Keratinocyte (primary cell): ENCODE measurements at regions not wholly inside any gene's neighbourhood (a gene's known extent, or its start where the extent isn't known, plus 50 kb on each side); places are given as distances from the start of the nearest gene placed in this dataset.

Experiments
- DNase-seq: peaks from one replicate; pipeline ENCODE4 v3.0.0-alpha.2; 2011; ENCODE audit warnings: low read depth, missing footprints, low spot score
- FAIRE-seq: peaks from 2 replicates; lab custom pipeline; 2011; peaks lifted over from hg19 to GRCh38; lab: Jason Lieb, UNC
- H2AFZ ChIP-seq: 2 replicates; pipeline ENCODE4 v1.6.0; 2012; ENCODE audit warnings: low read length, control low read depth, inconsistent platforms; ENCODE audit not compliant: control insufficient read depth
- H3K27ac ChIP-seq: 2 replicates; pipeline ENCODE4 v1.5.1; 2011; ENCODE audit warnings: low read length; ENCODE audit not compliant: control insufficient read depth, insufficient read depth
- H3K27me3 ChIP-seq: 3 replicates; pipeline ENCODE4 v1.6.0; 2011; ENCODE audit warnings: low read length; ENCODE audit not compliant: control insufficient read depth, insufficient read depth; ENCODE audit errors: extremely low read depth
- H3K36me3 ChIP-seq, 2 experiments: 2 replicates in 1 of 2; 3 replicates in 1 of 2; pipeline ENCODE4 v1.5.1; 2011; ENCODE audit warnings: low read length in 2 of 2, mild to moderate bottlenecking in 1 of 2; ENCODE audit not compliant: control insufficient read depth in 2 of 2, insufficient read depth in 2 of 2; ENCODE audit errors: extremely low read depth in 1 of 2
- H3K4me1 ChIP-seq: 3 replicates; pipeline ENCODE4 v1.5.1; 2011; ENCODE audit warnings: low read length; ENCODE audit not compliant: control insufficient read depth, insufficient read depth; ENCODE audit errors: extremely low read depth
- H3K4me2 ChIP-seq: 3 replicates; pipeline ENCODE4 v1.6.0; 2011; ENCODE audit warnings: low read depth, low read length; ENCODE audit not compliant: control insufficient read depth, insufficient read depth; ENCODE audit errors: extremely low read depth
- H3K4me3 ChIP-seq, 3 experiments: fragments of 200-600 bp in 1 of 3; sonication (generic) in 1 of 3; 2 replicates in 2 of 3; 3 replicates in 1 of 3; pipeline ENCODE4 v1.5.1; 2011 to 2016; ENCODE audit warnings: low read length in 3 of 3, mild to moderate bottlenecking in 3 of 3, control low read depth in 2 of 3, inconsistent platforms in 1 of 3, low read depth in 1 of 3, mixed read lengths in 1 of 3, mixed run types in 1 of 3, moderate library complexity in 1 of 3; ENCODE audit not compliant: control insufficient read depth in 2 of 3, insufficient read depth in 2 of 3; ENCODE audit errors: extremely low read depth in 1 of 3
- H3K79me2 ChIP-seq: 2 replicates; pipeline ENCODE4 v1.6.0; 2012; ENCODE audit warnings: low read length; ENCODE audit not compliant: control insufficient read depth, insufficient read depth
- H3K9ac ChIP-seq: 3 replicates; pipeline ENCODE4 v1.6.0; 2011; ENCODE audit warnings: low read length; ENCODE audit not compliant: control insufficient read depth, insufficient read depth; ENCODE audit errors: extremely low read depth
- H3K9me1 ChIP-seq: 3 replicates; pipeline ENCODE4 v1.6.0; 2011; ENCODE audit warnings: low read length; ENCODE audit not compliant: control insufficient read depth, insufficient read depth; ENCODE audit errors: extremely low read depth
- H3K9me3 ChIP-seq: 2 replicates; pipeline ENCODE4 v1.5.1; 2012; ENCODE audit warnings: low read depth, low read length; ENCODE audit not compliant: control insufficient read depth
- H4K20me1 ChIP-seq: 3 replicates; pipeline ENCODE4 v1.6.0; 2011; ENCODE audit warnings: low read length; ENCODE audit not compliant: control insufficient read depth, insufficient read depth; ENCODE audit errors: extremely low read depth
- CTCF ChIP-seq, 3 experiments: IDR thresholded peaks in 1 of 3; conservative IDR thresholded peaks in 1 of 3; optimal IDR thresholded peaks in 1 of 3; 2 replicates in 2 of 3; 3 replicates in 1 of 3; pipeline versions ENCODE3 to v1.5.1; 2011; ENCODE audit warnings: low read length in 3 of 3, mild to moderate bottlenecking in 3 of 3, moderate library complexity in 2 of 3, control low read depth in 1 of 3, inconsistent platforms in 1 of 3; ENCODE audit not compliant: insufficient read depth in 2 of 3; ENCODE audit errors: extremely low read depth in 1 of 3
- EZH2 ChIP-seq: IDR thresholded peaks from one replicate; pipeline ENCODE4 v1.6.1; 2012; ENCODE audit warnings: inconsistent platforms, mild to moderate bottlenecking, low read length, moderate library complexity
- dilution Hi-C: fragments of 300-500 bp; cut with MboI; formaldehyde crosslinking; loops from one replicate; pipeline ENCODE4 v1.7.0; 2020; ENCODE audit warnings: low sequenced_read_pairs; ENCODE audit not compliant: extremely low pct_ligation_motif_present

- no peak overlapping the region for H3K4me3 ChIP-seq
- no peaks in the 10 kb centered on the region for H3K79me2 ChIP-seq
- no peak overlapping the region for H2AFZ ChIP-seq
- no peaks in the 10 kb centered on the region for H3K36me3 ChIP-seq
- peaks cover 8% of the 10 kb centered on the region for H3K27me3 ChIP-seq
- no peak overlapping the region for H3K27ac ChIP-seq
- peaks cover under 1% of the 10 kb centered on the region for H3K9me3 ChIP-seq
- no peak overlapping the region for H3K4me2 ChIP-seq
- no peaks in the 10 kb centered on the region for H3K9me1 ChIP-seq
- H3K4me1 ChIP-seq: no peaks in the 10 kb centered on the region
- dilution Hi-C loops: no loop called here
- H4K20me1 ChIP-seq: no peaks in the 10 kb centered on the region
- DNase-seq (no peak), FAIRE-seq (no peak)
- TF ChIP-seq EZH2: no peak
- no peak for TF ChIP-seq CTCF (optimal IDR thresholded peaks at IDR 0.05 in 1 of 3, IDR thresholded peaks at IDR 0.05 in 1 of 3, conservative IDR thresholded peaks at IDR 0.05 in 1 of 3; ENCODE audit: extremely low read depth in 1 of 3, insufficient read depth in 2 of 3, low read length in 3 of 3)
- no peak overlapping the region for H3K9ac ChIP-seq
These were observed 83.6 kb upstream of the VASH1 start for GRCh38 chr14:76677534-76678145.

- Histone ChIP-seq H2AFZ (no peak overlapping the region), H3K36me3 (no peaks in the 10 kb centered on the region), H3K9me3 (peaks cover 2% of the 10 kb centered on the region), H3K4me3 (no peak overlapping the region), H3K9ac (no peak overlapping the region), H3K79me2 (no peaks in the 10 kb centered on the region), H3K4me2 (no peak overlapping the region), H3K27me3 (peaks cover 8% of the 10 kb centered on the region), H3K27ac (no peak overlapping the region), H3K9me1 (no peaks in the 10 kb centered on the region), H4K20me1 (no peaks in the 10 kb centered on the region), H3K4me1 (no peaks in the 10 kb centered on the region)
- DNase-seq (no peak), FAIRE-seq (no peak)
- TF ChIP-seq CTCF (optimal IDR thresholded peaks at IDR 0.05 in 1 of 3, IDR thresholded peaks at IDR 0.05 in 1 of 3, conservative IDR thresholded peaks at IDR 0.05 in 1 of 3; ENCODE audit: extremely low read depth in 1 of 3, insufficient read depth in 2 of 3, low read length in 3 of 3): no peak
- TF ChIP-seq EZH2: no peak
- dilution Hi-C loops: no loop called here
These were observed 82.9 kb upstream of the VASH1 start for GRCh38 chr14:76678244-76678800.
